ENCODE measurements at regions not wholly inside any gene's neighbourhood (a gene's known extent, or its start where the extent isn't known, plus 50 kb on each side); places are given as distances from the start of the nearest gene placed in this dataset.

GRCh38 chr14:27370074-27370473 is 772.2 kb upstream of the NOVA1 start:
- intact Hi-C loops (cut with micrococcal nuclease): no loop called here
- Histone ChIP-seq H3K4me3 (ENCODE audit: control extremely low read depth in 1 of 5, extremely low read depth in 1 of 5, insufficient read depth in 1 of 5, low read depth in 2 of 5, low read length in 4 of 5) (no peak overlapping the region), H2AFZ (ENCODE audit: insufficient read depth, low read depth, low read length, poor library complexity, severe bottlenecking) (no peak overlapping the region), H3K27me3 (replicated peaks in 1 of 4; ENCODE audit: control extremely low read depth in 1 of 4, control insufficient read depth in 3 of 4, insufficient read depth in 4 of 4, low read length in 3 of 4) (no peaks in the 10 kb centered on the region), H3K27ac (ENCODE audit: low read length in 2 of 2) (no peak overlapping the region), H3K9ac (ENCODE audit: low read length) (no peak overlapping the region), H3K79me2 (ENCODE audit: control insufficient read depth, insufficient read depth, low read length) (no peaks in the 10 kb centered on the region), H3K4me2 (replicated peaks; ENCODE audit: low read depth, low read length, poor library complexity, severe bottlenecking) (no peak overlapping the region), H3K9me3 (ENCODE audit: control extremely low read depth in 1 of 3, control insufficient read depth in 2 of 3, insufficient read depth in 1 of 3, low read length in 2 of 3) (no peaks in the 10 kb centered on the region), H4K20me1 (ENCODE audit: control insufficient read depth, insufficient read depth, low read length, poor library complexity, severe bottlenecking) (no peaks in the 10 kb centered on the region), H3K36me3 (replicated peaks in 1 of 2; ENCODE audit: control extremely low read depth in 1 of 2, control insufficient read depth in 1 of 2, extremely low read depth in 1 of 2, insufficient read depth in 2 of 2, low read length in 1 of 2) (no peaks in the 10 kb centered on the region), H3K4me1 (ENCODE audit: control insufficient read depth in 2 of 2, insufficient read depth in 2 of 2, low read length in 2 of 2) (no peaks in the 10 kb centered on the region)
- DNase-seq (no peak), ATAC-seq (ENCODE audit: low read depth) (no peak)
- POLR2A ChIA-PET: no interaction called here
- WGBS (ENCODE audit: insufficient coverage): no CpG with 5 or more reads among the region's 1 CpG
- no peak for TF ChIP-seq CTCF (IDR thresholded peaks at IDR 0.05)
- TF ChIP-seq EZH2 (IDR thresholded peaks at IDR 0.05; ENCODE audit: borderline replicate concordance, insufficient read depth, low read depth, low read length, poor library complexity, severe bottlenecking): no peak
- no peak overlapping the region for H3K27ac Mint-ChIP-seq
- H3K4me3 Mint-ChIP-seq: no peak overlapping the region
- H3K9me3 Mint-ChIP-seq (ENCODE audit: insufficient read depth): no peaks in the 10 kb centered on the region
- CTCF ChIA-PET: no interaction called here
- H3K27me3 Mint-ChIP-seq: no peaks in the 10 kb centered on the region
- no peaks in the 10 kb centered on the region for H3K4me1 Mint-ChIP-seq

GRCh38 chr14:27370775-27371174 is 772.9 kb upstream of the NOVA1 start:
- H3K4me1 ChIP-seq (ENCODE audit: control insufficient read depth in 2 of 2, insufficient read depth in 2 of 2, low read length in 2 of 2): no peaks in the 10 kb centered on the region
- Mint-ChIP-seq H3K9me3 (ENCODE audit: insufficient read depth) (no peaks in the 10 kb centered on the region), H3K27me3 (no peaks in the 10 kb centered on the region), H3K27ac (no peak overlapping the region), H3K4me3 (no peak overlapping the region), H3K4me1 (no peaks in the 10 kb centered on the region)
- CTCF ChIA-PET: no interaction called here
- POLR2A ChIA-PET: no interaction called here
- intact Hi-C loops (cut with micrococcal nuclease): no loop called here
- H3K9me3 ChIP-seq (ENCODE audit: control extremely low read depth in 1 of 3, control insufficient read depth in 2 of 3, insufficient read depth in 1 of 3, low read length in 2 of 3): no peaks in the 10 kb centered on the region
- H2AFZ ChIP-seq (ENCODE audit: insufficient read depth, low read depth, low read length, poor library complexity, severe bottlenecking): no peak overlapping the region
- no peak overlapping the region for H3K4me3 ChIP-seq (ENCODE audit: control extremely low read depth in 1 of 5, extremely low read depth in 1 of 5, insufficient read depth in 1 of 5, low read depth in 2 of 5, low read length in 4 of 5)
- no peaks in the 10 kb centered on the region for H3K27me3 ChIP-seq (replicated peaks in 1 of 4; ENCODE audit: control extremely low read depth in 1 of 4, control insufficient read depth in 3 of 4, insufficient read depth in 4 of 4, low read length in 3 of 4)
- TF ChIP-seq EZH2 (IDR thresholded peaks at IDR 0.05; ENCODE audit: borderline replicate concordance, insufficient read depth, low read depth, low read length, poor library complexity, severe bottlenecking) (no peak), CTCF (IDR thresholded peaks at IDR 0.05) (no peak)
- H3K9ac ChIP-seq (ENCODE audit: low read length): no peak overlapping the region
- no peak overlapping the region for H3K27ac ChIP-seq (ENCODE audit: low read length in 2 of 2)
- ATAC-seq (ENCODE audit: low read depth): no peak
- no peaks in the 10 kb centered on the region for H3K79me2 ChIP-seq (ENCODE audit: control insufficient read depth, insufficient read depth, low read length)
- H3K36me3 ChIP-seq (replicated peaks in 1 of 2; ENCODE audit: control extremely low read depth in 1 of 2, control insufficient read depth in 1 of 2, extremely low read depth in 1 of 2, insufficient read depth in 2 of 2, low read length in 1 of 2): no peaks in the 10 kb centered on the region
- no peak overlapping the region for H3K4me2 ChIP-seq (replicated peaks; ENCODE audit: low read depth, low read length, poor library complexity, severe bottlenecking)
- DNase-seq: no peak
- no peaks in the 10 kb centered on the region for H4K20me1 ChIP-seq (ENCODE audit: control insufficient read depth, insufficient read depth, low read length, poor library complexity, severe bottlenecking)
